IPS-18a (cell line): ENCODE measurements at regions not wholly inside any gene's neighbourhood (a gene's known extent, or its start where the extent isn't known, plus 50 kb on each side); places are given as distances from the start of the nearest gene placed in this dataset.
"Not testable (repeated sequence)": the region's sequence is repeated elsewhere in the genome, so short reads cannot be mapped to it uniquely, and the experiment has no call there.

Experiments
- H3K27ac ChIP-seq: one replicate; pipeline ENCODE4 v1.5.1; 2013; ENCODE audit warnings: low read length
- H3K27me3 ChIP-seq: one replicate; pipeline ENCODE4 v1.6.1; 2013; ENCODE audit warnings: mild to moderate bottlenecking, low read length; ENCODE audit not compliant: control insufficient read depth, insufficient read depth
- H3K36me3 ChIP-seq: one replicate; pipeline ENCODE4 v1.6.1; 2013; ENCODE audit warnings: low read depth, low read length; ENCODE audit not compliant: control insufficient read depth
- H3K4me1 ChIP-seq: one replicate; pipeline ENCODE4 v1.6.1; 2013; ENCODE audit warnings: low read depth, low read length; ENCODE audit not compliant: control insufficient read depth
- H3K4me3 ChIP-seq: one replicate; pipeline ENCODE4 v1.5.1; 2013; ENCODE audit warnings: low read length
- H3K9ac ChIP-seq: one replicate; pipeline ENCODE4 v1.6.1; 2013; ENCODE audit warnings: mild to moderate bottlenecking, low read length, moderate library complexity
- H3K9me3 ChIP-seq: one replicate; pipeline ENCODE4 v1.6.1; 2013; ENCODE audit warnings: low read depth, low read length; ENCODE audit not compliant: control insufficient read depth

GRCh38 chr22:26942637-26942957, 285.2 kb downstream of the MIAT start:
- H3K4me1 ChIP-seq: peaks cover 11% of the 10 kb centered on the region
- no peaks in the 10 kb centered on the region for H3K27me3 ChIP-seq
- no peak overlapping the region for H3K4me3 ChIP-seq
- H3K9ac ChIP-seq: no peak overlapping the region
- H3K9me3 ChIP-seq: peaks cover 4% of the 10 kb centered on the region
- H3K27ac ChIP-seq: no peak overlapping the region
- no peaks in the 10 kb centered on the region for H3K36me3 ChIP-seq

DNA sequence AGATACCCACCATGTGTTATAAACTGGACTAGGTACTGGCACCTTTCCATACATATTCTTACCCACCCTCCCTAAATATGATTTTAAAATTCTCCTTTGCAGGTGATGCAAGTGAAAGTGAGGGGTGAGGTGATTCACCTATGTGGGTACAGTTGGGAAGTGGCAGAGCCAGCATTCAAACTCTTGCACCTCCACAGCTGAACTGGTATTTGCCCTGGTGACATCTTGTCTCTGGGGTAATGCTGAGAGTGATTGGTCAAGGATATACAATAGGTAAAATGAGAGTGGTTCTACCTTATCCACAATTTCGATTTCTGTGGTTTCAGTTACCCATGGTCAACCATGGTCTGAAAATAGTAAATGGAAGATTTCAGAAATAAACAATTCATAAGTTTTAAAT, 288.2 kb downstream of the MIAT start:
- Histone ChIP-seq H3K9me3 (no peaks in the 10 kb centered on the region), H3K27ac (no peak overlapping the region), H3K9ac (no peak overlapping the region), H3K36me3 (no peaks in the 10 kb centered on the region), H3K4me1 (peaks cover 11% of the 10 kb centered on the region), H3K4me3 (no peak overlapping the region), H3K27me3 (no peaks in the 10 kb centered on the region)

- H3K36me3 ChIP-seq: no peaks in the 10 kb centered on the region
- H3K27me3 ChIP-seq: peaks cover 21% of the 10 kb centered on the region
- H3K9me3 ChIP-seq: no peaks in the 10 kb centered on the region
- H3K9ac ChIP-seq: no peak overlapping the region
- no peak overlapping the region for H3K4me3 ChIP-seq
- no peak overlapping the region for H3K27ac ChIP-seq
- peaks cover 28% of the 10 kb centered on the region for H3K4me1 ChIP-seq
Measured at GRCh38 chr22:26949193-26949592, 291.8 kb downstream of the MIAT start.

DNA sequence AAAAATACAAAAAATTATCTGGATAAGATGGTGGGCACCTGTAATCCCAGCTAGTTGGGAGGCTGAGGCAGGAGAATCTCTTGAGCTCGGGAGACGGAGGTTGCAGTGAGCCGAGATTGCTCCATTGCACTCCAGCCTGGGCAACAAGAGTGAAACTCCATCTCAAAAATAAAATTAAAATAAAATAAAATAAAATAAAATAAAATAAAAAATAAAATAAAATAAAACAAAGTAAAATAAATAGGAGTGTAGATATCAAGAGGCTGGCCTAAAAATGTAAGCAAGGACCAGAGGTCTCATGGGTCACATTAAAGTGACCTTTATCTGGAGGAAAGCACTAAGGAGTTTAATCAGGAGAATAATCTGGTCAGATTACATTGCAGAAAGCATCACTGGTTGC, 293.8 kb downstream of the MIAT start:
- not testable (repeated sequence) for H3K9me3 ChIP-seq, H3K27ac ChIP-seq, H3K36me3 ChIP-seq, H3K4me3 ChIP-seq, H3K9ac ChIP-seq
- Histone ChIP-seq H3K4me1 (peaks cover 42% of the 10 kb centered on the region), H3K27me3 (peaks cover 40% of the 10 kb centered on the region)

GRCh38 chr22:26952004-26952403, 294.6 kb downstream of the MIAT start:
- no peaks in the 10 kb centered on the region for H3K9me3 ChIP-seq
- peaks cover 46% of the 10 kb centered on the region for H3K4me1 ChIP-seq
- H3K9ac ChIP-seq: no peak overlapping the region
- peaks cover 40% of the 10 kb centered on the region for H3K27me3 ChIP-seq
- no peak overlapping the region for H3K27ac ChIP-seq
- no peaks in the 10 kb centered on the region for H3K36me3 ChIP-seq
- H3K4me3 ChIP-seq: peak overlapping the region; percentile 48

- peaks cover 46% of the 10 kb centered on the region for H3K4me1 ChIP-seq
- H3K27ac ChIP-seq: no peak overlapping the region
- peak overlapping the region; percentile 48 for H3K4me3 ChIP-seq
- H3K9ac ChIP-seq: no peak overlapping the region
- no peaks in the 10 kb centered on the region for H3K36me3 ChIP-seq
- H3K27me3 ChIP-seq: peaks cover 40% of the 10 kb centered on the region
- no peaks in the 10 kb centered on the region for H3K9me3 ChIP-seq
Measured at GRCh38 chr22:26952451-26953011, 295.1 kb downstream of the MIAT start.

GRCh38 chr22:26953012-26953883, 295.9 kb downstream of the MIAT start:
- Histone ChIP-seq H3K27me3 (peaks cover 40% of the 10 kb centered on the region), H3K4me1 (peaks cover 46% of the 10 kb centered on the region), H3K9me3 (no peaks in the 10 kb centered on the region), H3K36me3 (no peaks in the 10 kb centered on the region), H3K9ac (no peak overlapping the region), H3K27ac (no peak overlapping the region), H3K4me3 (peak overlapping the region; percentile 48)

- Histone ChIP-seq H3K27ac (no peak overlapping the region), H3K4me1 (peaks cover 53% of the 10 kb centered on the region), H3K4me3 (no peak overlapping the region), H3K9me3 (no peaks in the 10 kb centered on the region), H3K36me3 (no peaks in the 10 kb centered on the region), H3K9ac (no peak overlapping the region), H3K27me3 (peaks cover 40% of the 10 kb centered on the region)
Measured at GRCh38 chr22:26956371-26956770, 299.0 kb downstream of the MIAT start.

DNA sequence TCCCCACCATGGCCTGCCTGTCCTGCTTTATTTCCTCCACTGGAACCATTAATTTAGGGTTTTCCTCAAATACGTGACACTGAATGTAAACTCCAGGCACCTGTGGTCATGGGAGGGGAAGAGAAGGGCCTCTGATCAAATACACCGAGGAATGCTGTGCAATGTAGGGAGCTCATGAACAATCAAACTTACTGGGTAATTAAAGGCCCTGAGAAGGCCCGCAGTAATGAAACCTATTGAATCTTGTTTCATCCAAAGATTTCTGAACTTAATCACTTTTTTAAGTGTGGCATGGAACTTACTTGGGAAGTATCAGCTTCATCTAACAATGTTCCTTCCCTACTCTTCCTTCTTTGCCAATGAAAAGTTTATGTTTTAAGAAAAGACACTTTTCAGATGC, 299.8 kb downstream of the MIAT start:
- H3K4me1 ChIP-seq: peaks cover 48% of the 10 kb centered on the region
- H3K36me3 ChIP-seq: no peaks in the 10 kb centered on the region
- H3K9ac ChIP-seq: no peak overlapping the region
- H3K27ac ChIP-seq: no peak overlapping the region
- peaks cover 32% of the 10 kb centered on the region for H3K27me3 ChIP-seq
- no peaks in the 10 kb centered on the region for H3K9me3 ChIP-seq
- H3K4me3 ChIP-seq: no peak overlapping the region

DNA sequence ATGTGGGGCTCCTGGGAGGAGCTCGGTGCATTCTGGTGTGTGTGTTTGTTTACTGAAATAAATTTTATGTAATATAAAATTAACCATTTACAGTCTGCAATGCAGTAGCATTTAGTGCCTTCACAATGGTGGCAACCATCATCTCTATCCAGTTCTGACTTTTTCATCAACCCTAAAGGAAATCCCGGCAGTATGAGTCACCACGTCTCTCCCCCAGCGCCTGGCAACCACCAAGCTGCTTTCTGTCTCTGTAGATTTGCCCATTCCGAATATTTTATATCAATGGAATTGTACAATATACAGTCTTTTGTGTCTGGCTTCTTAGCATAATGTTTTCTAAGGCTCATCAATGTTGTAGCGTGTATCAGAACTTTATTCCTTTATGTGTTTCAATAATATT, 300.5 kb downstream of the MIAT start:
- Histone ChIP-seq H3K36me3 (no peaks in the 10 kb centered on the region), H3K27ac (no peak overlapping the region), H3K4me3 (no peak overlapping the region), H3K27me3 (peaks cover 26% of the 10 kb centered on the region), H3K9me3 (no peaks in the 10 kb centered on the region), H3K9ac (no peak overlapping the region), H3K4me1 (peaks cover 43% of the 10 kb centered on the region)

DNA sequence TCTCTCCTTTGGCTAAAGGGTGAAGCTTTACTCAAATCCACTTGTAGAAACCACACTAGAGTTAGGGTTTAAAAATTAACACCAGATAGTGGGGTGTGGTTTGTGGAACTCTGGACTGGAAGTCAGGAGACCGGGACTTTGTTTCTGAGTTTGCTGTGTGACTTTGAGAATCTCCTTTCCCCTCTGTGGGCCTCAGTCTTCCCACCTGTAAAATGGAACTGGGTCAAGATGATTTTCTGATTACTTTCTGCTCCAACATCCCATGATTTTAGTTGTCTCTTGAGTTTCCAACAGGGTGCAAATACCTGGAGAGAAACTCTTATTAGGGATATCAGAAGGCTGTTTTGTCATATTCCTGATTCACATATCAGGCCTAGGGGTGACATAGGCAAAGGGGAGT, 301.0 kb downstream of the MIAT start:
- Histone ChIP-seq H3K27ac (no peak overlapping the region), H3K4me1 (peaks cover 38% of the 10 kb centered on the region), H3K9ac (no peak overlapping the region), H3K9me3 (no peaks in the 10 kb centered on the region), H3K4me3 (no peak overlapping the region), H3K36me3 (no peaks in the 10 kb centered on the region), H3K27me3 (peaks cover 26% of the 10 kb centered on the region)

GRCh38 chr22:26964642-26965041, 307.3 kb downstream of the MIAT start:
- H3K4me1 ChIP-seq: peaks cover 7% of the 10 kb centered on the region
- H3K4me3 ChIP-seq: no peak overlapping the region
- H3K27me3 ChIP-seq: no peaks in the 10 kb centered on the region
- H3K9ac ChIP-seq: no peak overlapping the region
- H3K9me3 ChIP-seq: no peaks in the 10 kb centered on the region
- H3K27ac ChIP-seq: no peak overlapping the region
- no peaks in the 10 kb centered on the region for H3K36me3 ChIP-seq
